Effector memory CD8-positive, alpha-beta T cell (primary cell): ENCODE measurements at regions not wholly inside any gene's neighbourhood (a gene's known extent, or its start where the extent isn't known, plus 50 kb on each side); places are given as distances from the start of the nearest gene placed in this dataset.
"Not testable (repeated sequence)": the region's sequence is repeated elsewhere in the genome, so short reads cannot be mapped to it uniquely, and the experiment has no call there.

Source experiments
- ATAC-seq: fragments of 150-1000 bp; cut with Tn5 transposase; replicated peaks from 2 replicates; pipeline ENCODE4 v1.10.0; 2021; ENCODE audit warnings: mild to moderate bottlenecking, moderate library complexity
- DNase-seq, 3 experiments: peaks; one replicate each; pipeline ENCODE4 v3.0.0; 2021
- H3K27ac Mint-ChIP-seq, 2 donors: one replicate each; pipeline ENCODE4 v1.8.0; 2022; ENCODE audit warnings: mild to moderate bottlenecking in 2 of 2, mixed read lengths in 2 of 2, moderate library complexity in 2 of 2
- H3K27me3 Mint-ChIP-seq, 2 donors: one replicate each; pipeline ENCODE4 v1.8.0; 2022; ENCODE audit warnings: mixed read lengths in 2 of 2
- H3K36me3 Mint-ChIP-seq: one replicate; pipeline ENCODE4 v1.8.0; 2022; ENCODE audit warnings: mild to moderate bottlenecking, moderate library complexity, mixed read lengths; ENCODE audit not compliant: insufficient read depth
- H3K4me1 Mint-ChIP-seq, 2 donors: one replicate each; pipeline ENCODE4 v1.8.0; 2022; ENCODE audit warnings: low read depth in 2 of 2, mixed read lengths in 2 of 2
- H3K4me3 Mint-ChIP-seq, 2 donors: one replicate each; pipeline ENCODE4 v1.8.0; 2022; ENCODE audit warnings: mild to moderate bottlenecking in 2 of 2, mixed read lengths in 2 of 2, moderate library complexity in 2 of 2
- H3K9me3 Mint-ChIP-seq, 2 donors: one replicate each; pipeline ENCODE4 v1.8.0; 2022; ENCODE audit warnings: mixed read lengths in 2 of 2

DNA sequence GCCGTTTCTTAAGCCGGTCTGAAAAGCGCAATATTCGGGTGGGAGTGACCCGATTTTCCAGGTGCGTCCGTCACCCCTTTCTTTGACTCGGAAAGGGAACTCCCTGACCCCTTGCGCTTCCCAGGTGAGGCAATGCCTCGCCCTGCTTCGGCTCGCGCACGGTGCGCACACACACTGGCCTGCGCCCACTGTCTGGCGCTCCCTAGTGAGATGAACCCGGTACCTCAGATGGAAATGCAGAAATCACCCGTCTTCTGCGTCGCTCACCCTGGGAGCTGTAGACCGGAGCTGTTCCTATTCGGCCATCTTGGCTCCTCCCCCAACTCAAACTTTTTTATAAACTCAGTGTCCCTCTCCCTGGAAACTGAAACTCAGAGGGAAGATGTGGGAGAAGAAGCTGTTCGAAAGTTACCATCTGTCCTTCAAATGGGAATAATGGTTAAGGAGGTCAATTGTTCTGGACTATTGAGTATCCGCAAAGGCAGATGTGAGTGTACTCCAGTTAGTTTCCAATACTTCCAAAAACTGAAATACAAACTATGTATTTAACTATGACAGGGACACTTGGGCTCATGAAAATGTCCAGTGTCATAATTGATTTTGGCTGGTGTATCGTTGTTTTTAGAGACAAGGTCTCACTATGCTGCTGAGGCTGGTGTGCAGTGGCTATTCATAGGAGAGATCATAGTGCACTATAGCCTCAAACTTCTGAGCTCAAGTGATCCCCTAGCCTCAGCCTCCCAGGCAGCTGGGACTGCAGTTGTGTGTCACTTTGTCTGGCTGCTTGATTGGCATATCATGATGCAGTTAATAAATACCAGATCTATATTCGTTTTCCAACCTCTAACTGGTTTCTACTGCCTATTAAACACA is 67.8 kb upstream of the OSBPL3 start:
- not testable (repeated sequence) for H3K27me3 Mint-ChIP-seq, H3K9me3 Mint-ChIP-seq, ATAC-seq, H3K36me3 Mint-ChIP-seq, DNase-seq, H3K27ac Mint-ChIP-seq, H3K4me1 Mint-ChIP-seq, H3K4me3 Mint-ChIP-seq

- DNase-seq (no peak), ATAC-seq (no peak)
- peaks cover 0 to 6% of the 10 kb centered on the region in 2 donors for H3K27me3 Mint-ChIP-seq
- no peak overlapping the region for H3K4me3 Mint-ChIP-seq
- H3K36me3 Mint-ChIP-seq, result no peaks in the 10 kb centered on the region
- H3K27ac Mint-ChIP-seq, result no peak overlapping the region
- H3K9me3 Mint-ChIP-seq, result peaks cover 0 to 5% of the 10 kb centered on the region in 2 donors
- H3K4me1 Mint-ChIP-seq, result no peaks in the 10 kb centered on the region
Measured at GRCh38 chr7:25037325-25037724, 57.3 kb upstream of the OSBPL3 start.

DNA sequence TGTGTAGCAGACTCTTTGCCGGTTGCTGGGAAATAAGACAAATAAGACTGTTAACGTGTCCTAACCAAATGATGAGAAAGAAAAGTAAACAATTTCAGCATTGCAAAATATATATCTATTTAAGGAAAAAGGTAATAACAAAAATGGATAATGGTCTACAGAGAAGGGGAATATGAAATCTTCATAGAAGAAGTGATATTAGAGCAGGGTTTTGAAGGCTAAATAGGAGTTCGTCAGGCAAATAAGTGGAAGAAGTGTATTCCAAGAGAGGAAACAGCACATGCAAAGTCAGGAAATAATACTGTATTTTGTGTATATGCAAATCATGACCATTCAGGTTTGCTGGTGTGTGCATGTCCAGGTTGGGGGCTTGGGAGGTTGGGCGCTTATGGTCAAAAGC is 55.3 kb upstream of the OSBPL3 start:
- DNase-seq (no peak), ATAC-seq (no peak)
- Mint-ChIP-seq H3K36me3 (no peaks in the 10 kb centered on the region), H3K9me3 (peaks cover 0 to 5% of the 10 kb centered on the region in 2 donors), H3K27me3 (peaks cover 0 to 6% of the 10 kb centered on the region in 2 donors), H3K27ac (no peak overlapping the region), H3K4me3 (no peak overlapping the region), H3K4me1 (peaks cover 6% of the 10 kb centered on the region in 2 donors)

GRCh38 chr7:25034136-25034535 is 54.2 kb upstream of the OSBPL3 start:
- Mint-ChIP-seq H3K27ac (no peak overlapping the region), H3K27me3 (peaks cover 0 to 6% of the 10 kb centered on the region in 2 donors), H3K36me3 (no peaks in the 10 kb centered on the region), H3K4me1 (peaks cover 13 to 14% of the 10 kb centered on the region in 2 donors), H3K4me3 (no peak overlapping the region), H3K9me3 (peaks cover 0 to 5% of the 10 kb centered on the region in 2 donors)
- DNase-seq (no peak), ATAC-seq (no peak)

DNA sequence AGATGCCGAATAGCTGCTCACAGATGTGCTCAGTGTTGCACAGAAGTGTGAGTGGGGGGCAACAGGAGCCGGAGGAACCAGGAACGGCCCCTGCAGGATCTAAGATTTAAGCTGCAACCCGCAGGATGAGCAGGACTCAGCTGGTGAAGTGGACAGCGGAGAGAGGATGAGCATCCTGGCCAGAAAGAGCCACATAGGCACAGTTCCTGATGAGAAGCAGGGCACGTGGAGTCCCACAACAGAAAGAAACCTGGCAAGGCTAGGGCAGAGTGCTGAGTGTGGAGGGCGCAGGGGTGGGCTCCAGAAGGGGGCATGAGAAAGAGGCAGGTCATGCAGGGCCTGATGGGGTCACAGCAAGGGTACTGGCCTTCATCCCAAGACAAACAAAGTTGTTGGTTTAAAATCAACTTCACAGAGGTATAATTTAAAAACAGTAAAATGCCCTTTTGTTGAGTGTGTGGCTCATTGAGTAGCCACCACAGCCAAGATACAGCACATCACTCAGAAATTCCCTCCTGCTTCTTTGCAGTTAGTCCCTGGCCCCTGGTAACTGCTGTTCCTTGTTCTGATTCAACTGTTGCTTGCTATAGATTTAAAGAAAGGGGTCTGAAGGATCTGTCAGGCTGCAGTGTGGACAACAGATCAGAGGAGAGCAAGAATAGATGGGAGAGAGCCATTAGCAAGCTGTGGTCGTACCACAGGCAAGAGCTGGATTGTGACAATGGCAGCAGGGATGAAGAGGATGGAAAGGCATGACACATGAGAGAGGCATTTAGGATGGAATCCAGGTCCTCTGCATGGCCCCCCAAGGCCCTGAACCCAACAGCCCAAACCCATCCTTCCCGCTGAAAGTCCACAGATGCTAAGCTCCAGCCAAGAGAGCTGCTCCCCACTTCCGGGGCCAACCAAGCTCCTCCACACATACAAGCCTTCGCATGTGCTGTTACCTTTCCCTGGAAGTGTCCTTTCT is 53.1 kb upstream of the OSBPL3 start:
- Mint-ChIP-seq H3K27me3 (peaks cover 0 to 6% of the 10 kb centered on the region in 2 donors), H3K36me3 (no peaks in the 10 kb centered on the region), H3K4me3 (no peak overlapping the region), H3K27ac (peak overlapping the region in 1 of 2 donors; percentile 15), H3K4me1 (peaks cover 23 to 24% of the 10 kb centered on the region in 2 donors), H3K9me3 (peaks cover 0 to 5% of the 10 kb centered on the region in 2 donors)
- DNase-seq (no peak), ATAC-seq (no peak)

- H3K4me3 Mint-ChIP-seq, result no peak overlapping the region
- DNase-seq (no peak), ATAC-seq (no peak)
- H3K9me3 Mint-ChIP-seq, result peaks cover 0 to 1% of the 10 kb centered on the region in 2 donors
- no peak overlapping the region for H3K27ac Mint-ChIP-seq
- H3K27me3 Mint-ChIP-seq, result peaks cover 0 to 2% of the 10 kb centered on the region in 2 donors
- no peaks in the 10 kb centered on the region for H3K36me3 Mint-ChIP-seq
- peaks cover 28 to 35% of the 10 kb centered on the region in 2 donors for H3K4me1 Mint-ChIP-seq
Measured at GRCh38 chr7:25031432-25031831, 51.5 kb upstream of the OSBPL3 start.

- no peaks in the 10 kb centered on the region for H3K27me3 Mint-ChIP-seq
- DNase-seq (no peak), ATAC-seq (no peak)
- H3K36me3 Mint-ChIP-seq, result no peaks in the 10 kb centered on the region
- H3K4me3 Mint-ChIP-seq, result no peak overlapping the region
- no peak overlapping the region for H3K27ac Mint-ChIP-seq
- no peaks in the 10 kb centered on the region for H3K9me3 Mint-ChIP-seq
- H3K4me1 Mint-ChIP-seq, result peaks cover 31 to 39% of the 10 kb centered on the region in 2 donors
Measured at GRCh38 chr7:25031007-25031406, 51.0 kb upstream of the OSBPL3 start.
